ENCODE measurements at regions not wholly inside any gene's neighbourhood (a gene's known extent, or its start where the extent isn't known, plus 50 kb on each side); places are given as distances from the start of the nearest gene placed in this dataset.

DNA sequence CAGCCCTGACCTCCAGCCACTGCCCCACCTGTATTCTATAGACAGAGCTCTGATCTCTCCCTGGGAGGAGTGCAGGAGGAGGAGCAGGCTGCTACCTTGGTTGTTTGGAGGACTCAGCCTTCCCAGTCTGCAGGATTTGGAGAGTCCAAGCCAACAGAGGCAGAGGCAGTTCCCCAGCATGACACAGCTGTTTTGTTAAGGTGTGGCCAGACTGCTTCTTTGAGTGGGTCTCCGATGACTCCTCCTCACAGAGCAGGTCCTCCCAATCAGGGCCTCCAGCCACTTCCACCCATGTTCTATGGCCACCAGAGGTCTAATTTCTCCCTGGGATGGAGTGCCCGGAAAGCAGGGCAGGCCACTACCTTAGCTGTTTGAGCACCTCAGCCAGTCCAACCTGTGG, 203.5 kb downstream of the HACE1 start:
- TF ChIP-seq, protein P1, sequence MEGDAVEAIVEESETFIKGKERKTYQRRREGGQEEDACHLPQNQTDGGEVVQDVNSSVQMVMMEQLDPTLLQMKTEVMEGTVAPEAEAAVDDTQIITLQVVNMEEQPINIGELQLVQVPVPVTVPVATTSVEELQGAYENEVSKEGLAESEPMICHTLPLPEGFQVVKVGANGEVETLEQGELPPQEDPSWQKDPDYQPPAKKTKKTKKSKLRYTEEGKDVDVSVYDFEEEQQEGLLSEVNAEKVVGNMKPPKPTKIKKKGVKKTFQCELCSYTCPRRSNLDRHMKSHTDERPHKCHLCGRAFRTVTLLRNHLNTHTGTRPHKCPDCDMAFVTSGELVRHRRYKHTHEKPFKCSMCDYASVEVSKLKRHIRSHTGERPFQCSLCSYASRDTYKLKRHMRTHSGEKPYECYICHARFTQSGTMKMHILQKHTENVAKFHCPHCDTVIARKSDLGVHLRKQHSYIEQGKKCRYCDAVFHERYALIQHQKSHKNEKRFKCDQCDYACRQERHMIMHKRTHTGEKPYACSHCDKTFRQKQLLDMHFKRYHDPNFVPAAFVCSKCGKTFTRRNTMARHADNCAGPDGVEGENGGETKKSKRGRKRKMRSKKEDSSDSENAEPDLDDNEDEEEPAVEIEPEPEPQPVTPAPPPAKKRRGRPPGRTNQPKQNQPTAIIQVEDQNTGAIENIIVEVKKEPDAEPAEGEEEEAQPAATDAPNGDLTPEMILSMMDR (IDR thresholded peaks at IDR 0.05): no peak
- TF ChIP-seq POLR2A (IDR thresholded peaks at IDR 0.05): no peak

Measured in testis (tissue), 2 donors.